PC-3 (cell line): ENCODE measurements at regions not wholly inside any gene's neighbourhood (a gene's known extent, or its start where the extent isn't known, plus 50 kb on each side); places are given as distances from the start of the nearest gene placed in this dataset.

Experiments
- ATAC-seq: fragments of 200-7000 bp; cut with Tn5 transposase; 2 replicates; pipeline ENCODE4 v1.9.1; 2020; ENCODE audit warnings: mild to moderate bottlenecking, moderate library complexity
- BruUV-seq: library from RNA; stranded (reverse); fragments of 400-500 nt; replicated peaks from 2 replicates; lab custom pipeline; 2021; lab: Mats Ljungman, UMichigan
- CTCF ChIA-PET: fragments of 300-600 bp; sonication (Branson Sonifier 250); formaldehyde crosslinking; loops from one replicate; lab custom pipeline; 2022; ENCODE audit warnings: antibody characterized with exemption; lab: Charles Lee
- POLR2A ChIA-PET: fragments of 300-600 bp; sonication (Branson Sonifier 250); formaldehyde crosslinking; loops from one replicate; lab custom pipeline; 2022; ENCODE audit warnings: antibody characterized with exemption; ENCODE audit not compliant: unreplicated experiment; lab: Charles Lee
- DNase-seq: peaks from one replicate; pipeline ENCODE4 v3.0.0-alpha.2; 2015
- H2AFZ ChIP-seq: fragments of 300-600 bp; sonication (generic); 2 replicates; pipeline ENCODE4 v1.6.0; 2016; ENCODE audit warnings: antibody characterized with exemption, low read length
- H3F3A ChIP-seq: fragments of 300-600 bp; sonication (generic); one replicate; pipeline ENCODE4 v1.6.0; 2017; ENCODE audit warnings: antibody characterized with exemption, low read length, control low read depth, mild to moderate bottlenecking; ENCODE audit not compliant: unreplicated experiment
- H3K27ac ChIP-seq: fragments of 300-600 bp; sonication (generic); 2 replicates; pipeline ENCODE4 v1.5.1; 2016; ENCODE audit warnings: mild to moderate bottlenecking, low read length
- H3K27me3 ChIP-seq: fragments of 300-600 bp; sonication (generic); 2 replicates; pipeline ENCODE4 v1.6.1; 2016; ENCODE audit warnings: low read length, mixed read lengths
- H3K36me3 ChIP-seq: fragments of 300-600 bp; sonication (generic); 2 replicates; pipeline ENCODE4 v1.6.1; 2016; ENCODE audit warnings: low read depth, mixed run types, low read length, mixed read lengths
- H3K4me1 ChIP-seq: fragments of 300-600 bp; sonication (generic); 2 replicates; pipeline ENCODE4 v1.5.1; 2016; ENCODE audit warnings: low read length; ENCODE audit not compliant: insufficient read depth
- H3K4me2 ChIP-seq: fragments of 300-600 bp; sonication (generic); 2 replicates; pipeline ENCODE4 v1.6.0; 2016; ENCODE audit warnings: low read length
- H3K4me3 ChIP-seq: fragments of 300-600 bp; sonication (generic); 2 replicates; pipeline ENCODE4 v1.5.1; 2016; ENCODE audit warnings: mild to moderate bottlenecking, low read length, mixed read lengths
- H3K79me2 ChIP-seq: fragments of 300-600 bp; sonication (generic); 2 replicates; pipeline ENCODE4 v1.6.1; 2017; ENCODE audit warnings: low read length, mixed read lengths
- H3K9ac ChIP-seq: fragments of 300-600 bp; sonication (generic); 2 replicates; pipeline ENCODE4 v1.6.0; 2016; ENCODE audit warnings: mild to moderate bottlenecking, low read length
- H3K9me2 ChIP-seq: fragments of 300-600 bp; sonication (generic); replicated peaks from 2 replicates; pipeline ENCODE4 v1.6.1; 2016; ENCODE audit warnings: mixed run types, low read length, mixed read lengths
- H3K9me3 ChIP-seq: fragments of 300-600 bp; sonication (generic); 2 replicates; pipeline ENCODE4 v1.6.1; 2016; ENCODE audit warnings: low read length, mixed read lengths
- H4K20me1 ChIP-seq: fragments of 300-600 bp; sonication (generic); 2 replicates; pipeline ENCODE4 v1.6.1; 2016; ENCODE audit warnings: low read length, mixed read lengths
- CTCF ChIP-seq: fragments of 300-600 bp; sonication (generic); conservative IDR thresholded peaks from 2 replicates; pipeline ENCODE4 v1.5.1; 2017; ENCODE audit warnings: antibody characterized with exemption, low read depth, mild to moderate bottlenecking, low read length
- EZH2 ChIP-seq: fragments of 300-600 bp; sonication (generic); IDR thresholded peaks from one replicate; pipeline ENCODE4 v1.6.1; 2017; ENCODE audit warnings: antibody characterized with exemption, mild to moderate bottlenecking, low read length; ENCODE audit not compliant: unreplicated experiment
- EZH2phosphoT487 ChIP-seq: fragments of 300-600 bp; sonication (generic); IDR thresholded peaks from 2 replicates; pipeline ENCODE4 v1.6.1; 2018; ENCODE audit warnings: mild to moderate bottlenecking, antibody characterized with exemption, low read length, borderline replicate concordance
- intact Hi-C: fragments of 100-400 bp; cut with micrococcal nuclease; formaldehyde crosslinking; loops from 2 replicates; pipeline ENCODE4 v1.9.0; 2023

- Histone ChIP-seq H3K4me2 (no peak overlapping the region), H3K4me1 (no peaks in the 10 kb centered on the region), H3K9me2 (no peaks in the 10 kb centered on the region), H3K36me3 (no peaks in the 10 kb centered on the region), H3K27me3 (no peaks in the 10 kb centered on the region), H3F3A (no peaks in the 10 kb centered on the region), H3K9ac (no peak overlapping the region), H3K79me2 (no peaks in the 10 kb centered on the region), H3K4me3 (no peak overlapping the region), H2AFZ (no peak overlapping the region), H3K9me3 (no peaks in the 10 kb centered on the region), H4K20me1 (no peaks in the 10 kb centered on the region), H3K27ac (no peak overlapping the region)
- intact Hi-C loops = no loop called here
- no peak for DNase-seq
- ChIA-PET POLR2A (no interaction called here), CTCF (no interaction called here)
- no peak for ATAC-seq
- no TSS peak for BruUV-seq
- TF ChIP-seq EZH2phosphoT487 = no peak
- no peak for TF ChIP-seq CTCF
- TF ChIP-seq EZH2 = no peak
Measured at GRCh38 chr10:120205368-120206018, 251.5 kb upstream of the PLPP4 start.

GRCh38 chr10:120208488-120208887, 248.5 kb upstream of the PLPP4 start:
- no peak overlapping the region for H3K9ac ChIP-seq
- intact Hi-C loops = no loop called here
- H3K9me3 ChIP-seq = no peaks in the 10 kb centered on the region
- H3K4me2 ChIP-seq = no peak overlapping the region
- no peak for ATAC-seq
- no peaks in the 10 kb centered on the region for H4K20me1 ChIP-seq
- no peak overlapping the region for H3K4me3 ChIP-seq
- ChIA-PET CTCF (no interaction called here), POLR2A (no interaction called here)
- no peaks in the 10 kb centered on the region for H3K4me1 ChIP-seq
- no TSS peak for BruUV-seq
- no peaks in the 10 kb centered on the region for H3K9me2 ChIP-seq
- H3F3A ChIP-seq = no peaks in the 10 kb centered on the region
- H2AFZ ChIP-seq = no peak overlapping the region
- DNase-seq = peak; percentile 1
- no peaks in the 10 kb centered on the region for H3K79me2 ChIP-seq
- H3K36me3 ChIP-seq = no peaks in the 10 kb centered on the region
- TF ChIP-seq EZH2phosphoT487 (no peak), CTCF (no peak), EZH2 (no peak)
- no peaks in the 10 kb centered on the region for H3K27me3 ChIP-seq
- H3K27ac ChIP-seq = no peak overlapping the region

- Histone ChIP-seq H3K4me2 (no peak overlapping the region), H3K36me3 (no peaks in the 10 kb centered on the region), H3K4me3 (no peak overlapping the region), H3K79me2 (no peaks in the 10 kb centered on the region), H3F3A (no peaks in the 10 kb centered on the region), H4K20me1 (no peaks in the 10 kb centered on the region), H3K27ac (no peak overlapping the region), H3K9me2 (no peaks in the 10 kb centered on the region), H3K9me3 (no peaks in the 10 kb centered on the region), H2AFZ (no peak overlapping the region), H3K9ac (no peak overlapping the region), H3K4me1 (no peaks in the 10 kb centered on the region), H3K27me3 (no peaks in the 10 kb centered on the region)
- TF ChIP-seq CTCF (no peak), EZH2phosphoT487 (no peak), EZH2 (no peak)
- ChIA-PET CTCF (no interaction called here), POLR2A (no interaction called here)
- ATAC-seq (no peak), DNase-seq (no peak)
- intact Hi-C loops = no loop called here
- no TSS peak for BruUV-seq
Measured at GRCh38 chr10:120209124-120209762, 247.8 kb upstream of the PLPP4 start.
